ENCODE measurements at regions not wholly inside any gene's neighbourhood (a gene's known extent, or its start where the extent isn't known, plus 50 kb on each side); places are given as distances from the start of the nearest gene placed in this dataset.

DNA sequence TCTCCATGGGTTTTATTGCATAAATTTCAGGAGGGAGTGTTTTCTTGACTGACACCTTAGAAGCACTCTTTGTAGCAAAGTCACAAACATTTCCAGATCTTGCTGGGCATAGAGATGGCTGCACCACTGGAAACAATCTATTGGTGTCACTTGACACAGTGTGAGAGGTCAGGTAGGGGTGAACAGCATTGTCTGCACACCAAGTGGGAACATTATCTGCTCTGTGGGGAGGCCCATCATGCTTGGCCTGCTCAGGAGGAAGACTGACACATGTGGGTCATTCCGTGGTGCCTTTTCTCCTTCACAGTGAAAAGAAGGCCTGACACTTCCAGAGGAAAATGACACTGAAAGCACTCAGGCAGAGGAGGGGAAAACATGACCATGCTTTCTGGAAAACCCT is 149.9 kb upstream of the GALNT15 start:
- ATAC-seq (ENCODE audit: low read depth) (no peak), DNase-seq (no peak)
- intact Hi-C loops (cut with micrococcal nuclease): no loop called here
- no peak overlapping the region for H3K4me3 Mint-ChIP-seq
- TF ChIP-seq, protein P1, sequence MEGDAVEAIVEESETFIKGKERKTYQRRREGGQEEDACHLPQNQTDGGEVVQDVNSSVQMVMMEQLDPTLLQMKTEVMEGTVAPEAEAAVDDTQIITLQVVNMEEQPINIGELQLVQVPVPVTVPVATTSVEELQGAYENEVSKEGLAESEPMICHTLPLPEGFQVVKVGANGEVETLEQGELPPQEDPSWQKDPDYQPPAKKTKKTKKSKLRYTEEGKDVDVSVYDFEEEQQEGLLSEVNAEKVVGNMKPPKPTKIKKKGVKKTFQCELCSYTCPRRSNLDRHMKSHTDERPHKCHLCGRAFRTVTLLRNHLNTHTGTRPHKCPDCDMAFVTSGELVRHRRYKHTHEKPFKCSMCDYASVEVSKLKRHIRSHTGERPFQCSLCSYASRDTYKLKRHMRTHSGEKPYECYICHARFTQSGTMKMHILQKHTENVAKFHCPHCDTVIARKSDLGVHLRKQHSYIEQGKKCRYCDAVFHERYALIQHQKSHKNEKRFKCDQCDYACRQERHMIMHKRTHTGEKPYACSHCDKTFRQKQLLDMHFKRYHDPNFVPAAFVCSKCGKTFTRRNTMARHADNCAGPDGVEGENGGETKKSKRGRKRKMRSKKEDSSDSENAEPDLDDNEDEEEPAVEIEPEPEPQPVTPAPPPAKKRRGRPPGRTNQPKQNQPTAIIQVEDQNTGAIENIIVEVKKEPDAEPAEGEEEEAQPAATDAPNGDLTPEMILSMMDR (IDR thresholded peaks at IDR 0.05): no peak
- no peaks in the 10 kb centered on the region for H3K4me1 Mint-ChIP-seq
- ChIA-PET POLR2A (no interaction called here), CTCF (no interaction called here)
- no peak overlapping the region for H3K27ac Mint-ChIP-seq
- peaks cover 3% of the 10 kb centered on the region for H3K9me3 Mint-ChIP-seq
- H3K36me3 Mint-ChIP-seq (ENCODE audit: low read depth): no peaks in the 10 kb centered on the region
- peaks cover 16% of the 10 kb centered on the region for H3K27me3 Mint-ChIP-seq

GRCh38 chr3:16026753-16027152 is 147.7 kb upstream of the GALNT15 start:
- Mint-ChIP-seq H3K27ac (no peak overlapping the region), H3K9me3 (peaks cover 3% of the 10 kb centered on the region), H3K36me3 (ENCODE audit: low read depth) (no peaks in the 10 kb centered on the region), H3K27me3 (peaks cover 20% of the 10 kb centered on the region), H3K4me1 (no peaks in the 10 kb centered on the region), H3K4me3 (no peak overlapping the region)
- ATAC-seq (ENCODE audit: low read depth) (no peak), DNase-seq (no peak)
- POLR2A ChIA-PET: no interaction called here
- TF ChIP-seq, protein P1 (IDR thresholded peaks at IDR 0.05): no peak
- intact Hi-C loops (cut with micrococcal nuclease): no loop called here
- CTCF ChIA-PET: no interaction called here

- POLR2A ChIA-PET: no interaction called here
- Mint-ChIP-seq H3K27ac (no peak overlapping the region), H3K4me1 (no peaks in the 10 kb centered on the region), H3K4me3 (no peak overlapping the region), H3K9me3 (peaks cover 3% of the 10 kb centered on the region), H3K36me3 (ENCODE audit: low read depth) (no peaks in the 10 kb centered on the region), H3K27me3 (peaks cover 17% of the 10 kb centered on the region)
- intact Hi-C loops (cut with micrococcal nuclease): no loop called here
- TF ChIP-seq, protein P1 (IDR thresholded peaks at IDR 0.05): no peak
- ATAC-seq (ENCODE audit: low read depth): no peak
- CTCF ChIA-PET: no interaction called here
- DNase-seq: no peak
These were observed 145.9 kb upstream of the GALNT15 start for GRCh38 chr3:16028604-16029003.

- ChIA-PET POLR2A (interaction anchor here (0.6 kb wide), 1 partner anchor 21 kb away, joined by 7 read pairs; no protein-coding TSS in a partner anchor), CTCF (no interaction called here)
- no peak overlapping the region for H3K4me3 Mint-ChIP-seq
- no peak overlapping the region for H3K27ac Mint-ChIP-seq
- H3K36me3 Mint-ChIP-seq (ENCODE audit: low read depth): no peaks in the 10 kb centered on the region
- no peaks in the 10 kb centered on the region for H3K4me1 Mint-ChIP-seq
- intact Hi-C loops (cut with micrococcal nuclease): no loop called here
- TF ChIP-seq, protein P1 (IDR thresholded peaks at IDR 0.05): no peak
- DNase-seq: no peak
- no peaks in the 10 kb centered on the region for H3K9me3 Mint-ChIP-seq
- peaks cover 11% of the 10 kb centered on the region for H3K27me3 Mint-ChIP-seq
- ATAC-seq (ENCODE audit: low read depth): no peak
These were observed 144.1 kb upstream of the GALNT15 start for GRCh38 chr3:16030342-16030741.

DNA sequence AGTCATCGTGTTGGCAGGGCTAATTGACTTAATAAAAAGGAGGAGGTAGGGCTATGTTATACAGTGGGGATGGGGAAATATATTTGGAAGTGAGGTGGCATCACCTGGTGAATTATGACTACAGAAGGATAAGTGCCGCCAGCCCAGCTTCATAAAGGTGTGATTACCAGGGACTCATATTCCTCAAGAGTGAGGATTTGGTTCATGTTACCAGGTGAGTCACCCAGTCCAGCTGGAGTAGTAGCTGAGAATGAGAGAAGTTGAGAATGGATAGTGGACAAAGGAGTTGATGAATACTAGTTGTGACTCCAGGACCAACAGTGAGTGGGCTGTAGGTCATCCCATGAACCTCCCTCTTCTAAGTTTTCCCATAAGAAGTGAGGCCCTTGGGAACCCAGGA is 143.0 kb upstream of the GALNT15 start:
- CTCF ChIA-PET: no interaction called here
- intact Hi-C loops (cut with micrococcal nuclease): no loop called here
- Mint-ChIP-seq H3K36me3 (ENCODE audit: low read depth) (no peaks in the 10 kb centered on the region), H3K27ac (no peak overlapping the region), H3K9me3 (no peaks in the 10 kb centered on the region), H3K4me1 (no peaks in the 10 kb centered on the region), H3K27me3 (peaks cover 12% of the 10 kb centered on the region), H3K4me3 (no peak overlapping the region)
- TF ChIP-seq, protein P1 (IDR thresholded peaks at IDR 0.05): no peak
- ATAC-seq (ENCODE audit: low read depth) (no peak), DNase-seq (no peak)
- POLR2A ChIA-PET: no interaction called here

Measured in activated B cell treated with CpG ODN at 0.5 μM for 24 hours (primary cell).